Aorta (tissue), 5 donors: ENCODE measurements at regions not wholly inside any gene's neighbourhood (a gene's known extent, or its start where the extent isn't known, plus 50 kb on each side); places are given as distances from the start of the nearest gene placed in this dataset.

Experiments
- ATAC-seq: fragments of 200-7000 bp; cut with Tn5 transposase; one replicate; pipeline ENCODE4 v1.9.1; 2022; ENCODE audit warnings: moderate library complexity; ENCODE audit not compliant: low FRiP score
- DNase-seq, 2 donors: peaks; one replicate each; pipeline ENCODE4 v3.0.0-alpha.2; 2020
- H3K27ac ChIP-seq, 2 donors: one replicate each; pipeline ENCODE4 v1.5.1; 2013; ENCODE audit warnings: low read length in 2 of 2, mild to moderate bottlenecking in 2 of 2, moderate library complexity in 2 of 2, control low read depth in 1 of 2, inconsistent platforms in 1 of 2, low read depth in 1 of 2
- H3K27me3 ChIP-seq, 2 donors: one replicate each; pipeline ENCODE4 v1.6.1; 2013; ENCODE audit warnings: control low read depth in 1 of 2, low read length in 1 of 2, mild to moderate bottlenecking in 1 of 2, moderate library complexity in 1 of 2; ENCODE audit not compliant: insufficient read depth in 2 of 2, control insufficient read depth in 1 of 2
- H3K36me3 ChIP-seq, 2 donors: one replicate each; pipeline ENCODE4 v1.6.1; 2013; ENCODE audit warnings: control low read depth in 1 of 2, low read length in 1 of 2, mild to moderate bottlenecking in 1 of 2; ENCODE audit not compliant: insufficient read depth in 2 of 2, control insufficient read depth in 1 of 2
- H3K4me1 ChIP-seq, 2 donors: one replicate each; pipeline ENCODE4 v1.6.1; 2013; ENCODE audit warnings: low read length in 2 of 2, control low read depth in 1 of 2, mild to moderate bottlenecking in 1 of 2, moderate library complexity in 1 of 2; ENCODE audit not compliant: insufficient read depth in 2 of 2, control insufficient read depth in 1 of 2
- H3K4me3 ChIP-seq, 2 donors: one replicate each; pipeline ENCODE4 v1.5.1; 2013; ENCODE audit warnings: low read length in 2 of 2, control low read depth in 1 of 2, mild to moderate bottlenecking in 1 of 2
- H3K9me3 ChIP-seq: one replicate; pipeline ENCODE4 v1.6.1; 2013; ENCODE audit warnings: mild to moderate bottlenecking, low read length; ENCODE audit not compliant: control insufficient read depth
- WGBS, 2 donors: extraction: QIAGEN DNeasy Blood & Tissue Kit; methylation state at CpG; one replicate each; pipeline ENCODE4 v1.1.7; 2013; 5-methylcytosine and 5-hydroxymethylcytosine counted together
- intact Hi-C, 2 donors: fragments of 100-400 bp; cut with DNase I; formaldehyde crosslinking; loops; one replicate each; pipeline versions ENCODE4 v1.14.2 to v1.15.0; 2022
- donor health status: healthy with polysubstance abuse.
- donor health status: Bipolar disorder and iron deficiency.
- donor health status: DM: no; HTN: no; CAD: no.
- donor health status: DM: no; HTN: no; CAD: no.
- donor health status: DM: yes; HTN: yes; CAD: no.

GRCh38 chr5:23303435-23303834, 204.0 kb upstream of the PRDM9 start:
- Histone ChIP-seq H3K27ac (no peak overlapping the region), H3K4me1 (no peaks in the 10 kb centered on the region), H3K27me3 (no peaks in the 10 kb centered on the region), H3K4me3 (no peak overlapping the region), H3K9me3 (no peaks in the 10 kb centered on the region), H3K36me3 (no peaks in the 10 kb centered on the region)
- no peak for DNase-seq
- intact Hi-C loops, result no loop called here
- WGBS, 2 donors, result 70 to 71% methylated on average over 6 of the region's 6 CpGs
- no peak for ATAC-seq

DNA sequence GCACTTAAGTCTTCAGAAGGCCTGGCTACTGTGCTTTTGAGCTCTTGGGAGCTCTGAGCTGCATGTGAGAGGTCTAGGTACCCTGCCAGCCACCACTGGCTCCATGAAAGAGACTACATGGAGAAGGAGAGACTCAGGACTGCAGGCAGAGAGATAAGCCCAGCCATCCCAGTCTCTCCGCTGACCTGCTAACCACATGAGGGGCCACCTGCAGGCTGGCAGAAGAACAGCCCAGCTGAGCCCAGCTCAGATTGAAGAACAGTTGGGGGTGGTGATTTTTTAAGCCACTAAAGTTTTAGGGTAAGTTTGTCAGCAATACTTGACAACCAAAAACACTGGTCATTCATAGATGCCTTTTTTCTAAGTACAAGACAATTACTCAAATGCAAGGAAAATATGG, 205.0 kb upstream of the PRDM9 start:
- H3K4me1 ChIP-seq, result no peaks in the 10 kb centered on the region
- WGBS, 2 donors, result 88 to 93% methylated on average over 1 of the region's 1 CpG
- no peak for DNase-seq
- ATAC-seq, result no peak
- H3K27me3 ChIP-seq, result no peaks in the 10 kb centered on the region
- no peaks in the 10 kb centered on the region for H3K9me3 ChIP-seq
- H3K27ac ChIP-seq, result no peak overlapping the region
- no peak overlapping the region for H3K4me3 ChIP-seq
- no peaks in the 10 kb centered on the region for H3K36me3 ChIP-seq
- intact Hi-C loops, result no loop called here

DNA sequence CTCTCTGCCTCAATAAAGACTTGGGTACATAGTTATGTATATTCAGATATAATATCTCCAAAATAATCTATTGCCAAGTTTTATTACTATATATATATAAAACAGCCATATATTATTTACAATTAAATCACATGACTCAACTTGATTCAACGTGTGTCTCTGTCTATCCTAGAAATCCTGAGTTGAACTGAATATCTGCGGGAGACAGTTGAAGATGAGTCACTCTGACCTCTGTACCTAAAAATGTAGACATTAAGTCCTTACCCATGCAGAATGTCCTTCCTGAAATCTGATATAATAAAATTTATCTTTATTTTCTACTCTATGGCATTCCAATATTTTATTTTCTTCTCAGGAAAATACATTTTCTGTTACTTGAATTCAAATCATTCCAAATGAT, 218.2 kb upstream of the PRDM9 start:
- no peaks in the 10 kb centered on the region for H3K9me3 ChIP-seq
- no peaks in the 10 kb centered on the region for H3K4me1 ChIP-seq
- intact Hi-C loops, result no loop called here
- H3K27ac ChIP-seq, result no peak overlapping the region
- H3K36me3 ChIP-seq, result no peaks in the 10 kb centered on the region
- no peaks in the 10 kb centered on the region for H3K27me3 ChIP-seq
- no peak for ATAC-seq
- 73 to 76% methylated on average over 2 of the region's 2 CpGs for WGBS, 2 donors
- DNase-seq, result no peak
- no peak overlapping the region for H3K4me3 ChIP-seq

DNA sequence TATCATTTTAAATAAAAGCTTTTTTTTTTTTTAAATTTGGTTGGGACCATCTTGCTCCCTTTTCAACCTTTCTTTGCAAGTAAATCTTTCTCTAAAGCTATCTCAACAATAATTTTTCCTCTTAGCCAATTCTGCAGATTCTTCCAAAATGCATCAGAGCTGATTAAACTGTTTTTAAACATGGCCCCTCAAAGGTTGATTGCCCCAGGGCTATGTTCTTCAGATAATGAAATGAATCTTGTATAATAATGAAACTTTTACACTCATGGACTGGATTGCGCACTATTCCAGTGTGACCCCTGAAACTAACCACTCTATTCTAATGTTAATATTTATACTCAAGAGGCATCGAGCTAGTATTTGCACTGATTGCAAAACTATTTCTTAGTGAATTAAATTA, 222.8 kb upstream of the PRDM9 start:
- ATAC-seq (no peak), DNase-seq (no peak)
- H3K36me3 ChIP-seq, result no peaks in the 10 kb centered on the region
- intact Hi-C loops, result no loop called here
- H3K27ac ChIP-seq, result no peak overlapping the region
- H3K4me1 ChIP-seq, result no peaks in the 10 kb centered on the region
- H3K9me3 ChIP-seq, result no peaks in the 10 kb centered on the region
- 82 to 87% methylated on average over 2 of the region's 2 CpGs for WGBS, 2 donors
- no peaks in the 10 kb centered on the region for H3K27me3 ChIP-seq
- H3K4me3 ChIP-seq, result no peak overlapping the region

DNA sequence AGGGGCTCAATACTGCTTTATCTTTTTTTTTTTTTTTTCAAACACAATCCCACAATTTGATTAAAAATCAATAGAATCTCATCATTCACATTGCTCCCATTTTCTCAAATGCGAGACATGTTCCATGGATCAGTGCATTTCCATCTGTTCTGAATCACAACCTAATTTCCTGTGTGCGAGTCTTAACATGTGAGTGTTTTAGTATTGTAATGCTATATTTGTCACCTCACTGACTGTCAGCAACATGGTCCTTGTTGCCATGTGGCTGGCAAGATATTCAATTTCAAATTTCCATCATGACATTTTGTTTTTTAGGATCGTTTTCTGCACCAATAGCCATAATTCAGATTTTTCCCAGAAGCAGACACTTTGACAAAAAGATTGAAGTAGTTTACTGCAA, 233.2 kb upstream of the PRDM9 start:
- Histone ChIP-seq H3K4me1 (no peaks in the 10 kb centered on the region), H3K4me3 (no peak overlapping the region), H3K9me3 (no peaks in the 10 kb centered on the region), H3K27me3 (no peaks in the 10 kb centered on the region), H3K27ac (no peak overlapping the region), H3K36me3 (no peaks in the 10 kb centered on the region)
- intact Hi-C loops, result no loop called here
- ATAC-seq, result no peak
- 62 to 72% methylated on average over 3 of the region's 3 CpGs for WGBS, 2 donors
- DNase-seq, result no peak

DNA sequence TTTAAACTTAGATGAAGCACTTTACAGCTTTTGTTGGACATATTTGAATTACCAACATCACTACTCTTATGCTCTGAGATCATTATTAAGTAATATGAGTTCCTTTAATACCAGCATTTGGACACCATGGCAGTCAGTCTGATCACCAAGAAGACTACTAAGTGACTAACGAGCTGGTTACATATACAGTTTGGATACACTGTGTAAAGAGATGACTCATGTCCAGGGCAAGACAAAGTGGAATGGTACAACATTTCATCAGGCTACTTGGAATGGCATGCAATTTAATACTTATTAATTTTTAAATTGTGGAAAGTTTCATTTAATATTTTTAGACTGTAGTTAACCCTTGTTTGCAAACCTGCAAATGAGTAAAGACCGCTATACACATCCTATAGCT, 237.4 kb upstream of the PRDM9 start:
- H3K9me3 ChIP-seq, result no peaks in the 10 kb centered on the region
- H3K4me1 ChIP-seq, result no peaks in the 10 kb centered on the region
- ATAC-seq, result no peak
- H3K27ac ChIP-seq, result no peak overlapping the region
- no peak overlapping the region for H3K4me3 ChIP-seq
- no peak for DNase-seq
- WGBS, 2 donors, result 65 to 86% methylated on average over 2 of the region's 2 CpGs
- intact Hi-C loops, result no loop called here
- H3K36me3 ChIP-seq, result no peaks in the 10 kb centered on the region
- peaks cover 0 to 2% of the 10 kb centered on the region in 2 donors for H3K27me3 ChIP-seq

- Histone ChIP-seq H3K4me1 (no peaks in the 10 kb centered on the region), H3K36me3 (no peaks in the 10 kb centered on the region), H3K4me3 (no peak overlapping the region), H3K9me3 (no peaks in the 10 kb centered on the region), H3K27ac (no peak overlapping the region), H3K27me3 (peaks cover 0 to 2% of the 10 kb centered on the region in 2 donors)
- DNase-seq (no peak), ATAC-seq (no peak)
- intact Hi-C loops, result no loop called here
- WGBS, 2 donors, result 40 to 52% methylated on average over 10 of the region's 10 CpGs
These were observed 239.3 kb upstream of the PRDM9 start for GRCh38 chr5:23268136-23268535.

DNA sequence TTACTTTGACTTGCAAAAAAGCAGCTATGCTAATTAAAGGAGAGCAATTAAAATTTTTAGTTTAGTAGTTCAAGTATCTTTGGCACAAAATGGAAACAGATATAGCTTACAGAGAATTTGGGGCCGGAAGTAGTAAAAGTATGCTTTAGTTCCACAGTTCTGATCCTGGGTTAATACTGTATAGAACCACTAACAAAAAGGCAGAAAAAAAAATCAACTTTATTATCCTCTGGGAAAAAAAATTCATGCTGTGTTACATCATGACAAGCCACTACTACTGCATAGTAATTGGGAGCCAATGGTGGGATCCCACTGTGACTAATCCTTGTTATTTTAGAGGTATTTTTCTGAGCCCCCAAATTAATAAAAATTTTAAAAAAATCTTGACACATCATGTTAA, 246.8 kb upstream of the PRDM9 start:
- WGBS, 2 donors, result 46 to 84% methylated on average over 1 of the region's 1 CpG
- Histone ChIP-seq H3K27me3 (no peaks in the 10 kb centered on the region), H3K27ac (no peak overlapping the region), H3K9me3 (peaks cover 2% of the 10 kb centered on the region), H3K4me3 (no peak overlapping the region), H3K4me1 (no peaks in the 10 kb centered on the region), H3K36me3 (no peaks in the 10 kb centered on the region)
- ATAC-seq, result no peak
- intact Hi-C loops, result no loop called here
- DNase-seq, result no peak

DNA sequence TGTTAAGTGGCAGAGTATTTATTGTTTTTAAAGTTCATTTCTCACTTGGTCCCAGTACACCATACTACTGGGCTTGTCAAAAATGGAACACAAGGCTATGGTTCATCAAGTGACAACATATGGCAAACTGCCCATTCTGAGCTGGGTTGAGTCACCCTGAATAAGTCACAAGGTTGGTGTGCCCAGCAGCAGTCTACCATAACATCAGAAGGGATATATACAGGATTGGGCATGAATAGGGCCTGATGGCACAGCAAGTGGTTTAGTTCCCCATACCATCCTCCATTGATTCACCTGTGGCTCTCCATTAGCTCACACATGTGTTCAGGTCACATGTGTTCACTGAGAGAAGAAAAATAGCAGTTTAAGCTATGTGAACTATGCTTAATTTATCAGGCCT, 249.8 kb upstream of the PRDM9 start:
- no peaks in the 10 kb centered on the region for H3K36me3 ChIP-seq
- DNase-seq (no peak), ATAC-seq (no peak)
- H3K4me3 ChIP-seq, result no peak overlapping the region
- no peaks in the 10 kb centered on the region for H3K27me3 ChIP-seq
- H3K9me3 ChIP-seq, result peaks cover 2% of the 10 kb centered on the region
- no peak overlapping the region for H3K27ac ChIP-seq
- intact Hi-C loops, result no loop called here
- H3K4me1 ChIP-seq, result no peaks in the 10 kb centered on the region
